GM21717 (cell line): ENCODE measurements at regions not wholly inside any gene's neighbourhood (a gene's known extent, or its start where the extent isn't known, plus 50 kb on each side); places are given as distances from the start of the nearest gene placed in this dataset.

Source experiments
- ATAC-seq: cut with Tn5 transposase; IDR thresholded peaks from one replicate; pipeline ENCODE4 v1.9.1; 2021; ENCODE audit warnings: mild to moderate bottlenecking, moderate library complexity; ENCODE audit not compliant: unreplicated experiment

DNA sequence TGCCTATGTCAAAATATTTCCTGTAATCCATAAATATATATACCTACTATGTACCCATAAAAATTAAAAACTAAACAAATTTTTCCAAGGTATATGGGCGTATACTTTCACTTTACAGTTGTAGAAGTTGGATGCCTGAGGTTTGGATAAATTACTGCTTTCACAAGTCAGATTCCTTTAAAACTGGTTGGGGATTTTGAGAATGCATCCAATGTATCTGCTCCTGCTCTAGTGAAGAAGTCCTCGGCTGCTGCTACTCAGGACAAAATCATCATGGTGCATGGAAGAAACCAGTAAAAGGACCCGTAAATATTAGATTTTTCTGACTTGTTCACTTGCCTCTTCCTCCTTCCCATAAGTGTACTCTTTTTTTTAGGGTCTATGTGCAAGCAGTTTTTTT, 841.1 kb downstream of the USP25 start:
- no peak for ATAC-seq

DNA sequence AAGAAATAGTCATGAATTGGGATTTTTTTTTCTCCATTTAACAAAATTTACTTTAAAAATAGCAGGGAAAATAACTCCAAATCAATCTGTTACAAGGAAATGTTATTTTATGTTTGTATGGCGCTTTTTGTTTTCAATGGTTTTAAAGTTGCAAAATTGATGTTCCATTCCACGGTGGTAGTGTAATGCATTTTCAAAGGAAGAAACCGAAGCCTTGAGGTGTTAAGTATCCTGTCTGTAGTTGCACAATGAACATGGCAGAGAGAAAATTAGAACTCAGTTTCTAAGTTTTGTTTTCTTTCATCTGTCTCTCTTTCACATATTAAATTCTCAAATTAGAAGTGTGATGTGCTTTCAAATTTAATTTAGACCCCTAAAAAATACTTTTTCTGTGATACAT, 841.8 kb downstream of the USP25 start:
- no peak for ATAC-seq

DNA sequence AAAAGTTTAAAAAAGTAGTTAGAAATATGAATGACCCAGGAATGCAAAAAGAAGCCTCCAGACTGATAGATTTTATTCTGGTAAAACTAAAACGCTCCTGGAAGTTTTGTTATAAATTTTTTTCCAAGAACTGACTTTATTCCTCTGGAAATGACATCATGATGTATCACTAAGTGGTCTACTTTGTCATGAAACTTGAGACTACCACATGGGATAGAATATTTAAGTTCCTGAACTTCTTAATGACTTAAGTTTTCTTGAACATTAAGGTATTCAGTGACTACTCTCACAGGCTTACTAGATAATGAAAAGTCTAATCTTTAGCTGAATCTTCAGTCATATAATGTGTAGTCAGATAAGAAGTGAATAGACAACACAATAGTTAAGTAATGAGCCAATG, 842.2 kb downstream of the USP25 start:
- no peak for ATAC-seq

DNA sequence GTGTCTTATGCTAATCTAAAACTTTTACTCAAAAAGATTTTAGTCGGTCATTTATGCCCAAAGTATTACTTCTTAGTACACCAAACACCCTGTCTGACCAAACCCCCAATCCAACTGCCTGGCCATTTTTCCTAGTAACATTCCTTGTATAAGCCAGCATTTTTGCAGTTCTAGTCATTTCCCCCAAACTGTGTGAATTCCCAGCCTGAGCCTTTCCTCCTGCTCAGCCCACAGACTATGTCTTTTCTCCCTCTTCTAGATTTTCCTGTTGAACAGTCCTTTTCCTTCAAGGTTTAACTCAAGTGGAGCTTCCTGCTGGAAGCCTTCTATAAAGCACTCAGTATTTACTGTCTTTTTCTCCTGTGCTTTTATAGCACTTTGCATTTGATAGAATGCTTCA, 843.8 kb downstream of the USP25 start:
- ATAC-seq: no peak

DNA sequence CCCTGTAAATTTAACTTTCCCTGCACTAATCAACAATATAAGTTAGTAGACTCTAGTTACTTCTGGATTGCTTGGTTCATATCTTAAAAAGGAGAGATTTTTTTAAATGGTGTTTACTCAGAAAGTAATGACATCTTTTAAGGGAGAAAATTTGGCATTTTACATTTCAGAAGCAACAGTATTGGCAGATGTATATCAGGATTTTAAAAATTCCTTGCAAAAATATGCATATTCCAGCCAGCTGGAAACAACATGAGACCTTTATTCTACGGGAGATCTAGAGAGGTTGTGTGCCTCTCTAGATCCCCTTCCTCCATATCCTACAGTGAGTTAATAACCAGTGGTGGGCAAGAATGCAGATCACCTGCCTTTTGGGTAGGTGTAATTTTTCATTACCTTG, 848.2 kb downstream of the USP25 start:
- ATAC-seq: no peak

DNA sequence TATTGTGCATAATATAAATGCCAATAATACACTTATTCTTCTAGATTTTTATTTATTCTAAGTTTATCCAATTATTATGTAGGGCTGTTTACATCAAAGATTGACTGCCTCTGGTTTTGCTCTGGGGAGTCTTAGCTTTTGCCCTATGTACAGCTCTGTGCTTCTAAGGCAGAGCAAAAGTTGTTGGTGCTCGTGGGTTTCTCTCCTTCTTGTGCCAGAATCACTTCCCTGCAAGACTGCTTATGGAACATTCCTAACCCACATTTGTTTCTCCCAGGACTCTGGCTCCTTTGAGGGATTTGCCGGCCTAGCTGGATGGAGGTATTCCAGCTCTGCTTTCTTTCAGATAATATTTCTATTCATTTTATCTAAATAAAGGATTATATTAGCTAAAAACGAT, 849.1 kb downstream of the USP25 start:
- ATAC-seq: no peak

DNA sequence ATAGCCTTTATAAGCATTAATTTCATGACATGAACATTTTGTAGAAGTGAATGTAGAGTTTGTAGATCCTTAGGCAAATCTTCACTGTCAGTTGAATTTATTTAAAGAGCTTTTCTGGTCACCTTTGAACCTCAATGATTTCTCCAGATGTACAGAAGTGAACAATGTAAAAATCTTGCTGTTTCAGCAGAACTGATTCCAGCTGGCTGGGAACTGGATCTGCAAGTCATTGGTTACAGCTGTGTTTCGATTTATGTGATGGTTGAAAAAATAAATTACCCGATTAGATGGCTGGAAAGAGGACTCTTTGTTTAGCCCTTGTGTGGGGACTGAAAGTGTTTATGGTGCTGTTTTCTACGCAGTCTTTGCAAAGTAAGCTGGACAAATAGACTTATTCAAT, 849.8 kb downstream of the USP25 start:
- no peak for ATAC-seq

DNA sequence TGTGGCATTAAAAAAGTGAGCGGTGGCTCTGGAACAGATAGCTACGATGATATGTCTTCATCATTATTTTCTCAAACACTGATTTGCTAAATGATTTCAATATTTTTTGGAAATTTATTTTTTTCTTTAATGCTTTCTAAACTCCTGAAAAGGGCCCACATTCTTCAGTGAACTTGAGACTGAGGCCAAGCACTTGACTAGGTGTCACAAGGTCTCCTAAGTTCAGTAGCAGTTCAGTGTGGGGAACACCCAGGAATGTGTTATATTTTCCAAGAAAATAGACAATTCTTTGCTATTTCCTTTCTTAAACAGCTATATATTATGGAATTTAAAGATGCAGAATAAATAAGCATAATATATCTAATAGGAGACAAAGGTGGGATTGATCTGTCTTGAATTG, 850.9 kb downstream of the USP25 start:
- ATAC-seq: no peak

DNA sequence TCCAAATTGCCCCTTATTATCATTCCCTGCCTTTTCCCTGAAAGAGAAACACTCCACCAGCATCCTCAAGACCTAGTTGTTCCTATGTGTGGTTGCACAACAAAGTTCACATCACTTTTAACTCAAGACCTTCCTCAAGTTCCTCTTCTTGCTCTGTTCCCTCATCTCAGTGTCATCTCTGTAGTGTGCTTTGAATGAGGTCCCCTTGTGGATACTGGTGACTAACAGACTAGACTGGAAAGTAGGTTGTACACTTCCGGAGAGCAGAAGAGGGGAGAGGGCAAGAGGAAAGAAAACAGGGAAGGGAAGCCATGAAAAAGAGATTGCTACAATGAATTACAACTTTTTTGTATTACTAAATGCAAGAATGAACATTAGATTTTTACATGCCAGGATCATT, 853.8 kb downstream of the USP25 start:
- no peak for ATAC-seq

DNA sequence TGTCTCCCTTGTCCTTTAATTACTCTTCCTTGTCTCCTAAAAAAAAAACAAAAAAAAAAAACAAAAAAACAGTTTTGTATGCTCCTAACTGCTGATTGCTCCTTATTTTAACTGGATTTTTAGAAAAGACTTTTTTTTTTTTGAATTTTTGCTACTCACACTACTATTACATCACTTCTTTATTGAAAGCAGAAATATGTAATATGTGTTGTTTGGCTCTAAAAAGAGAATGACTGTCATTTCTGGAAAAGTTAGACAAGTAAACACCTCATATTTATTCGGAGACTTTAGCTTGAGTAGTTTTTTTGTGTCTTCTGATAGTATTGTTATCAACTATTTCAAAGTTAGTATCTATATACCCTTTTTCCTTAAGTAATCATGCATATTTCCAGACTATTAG, 855.0 kb downstream of the USP25 start:
- no peak for ATAC-seq

DNA sequence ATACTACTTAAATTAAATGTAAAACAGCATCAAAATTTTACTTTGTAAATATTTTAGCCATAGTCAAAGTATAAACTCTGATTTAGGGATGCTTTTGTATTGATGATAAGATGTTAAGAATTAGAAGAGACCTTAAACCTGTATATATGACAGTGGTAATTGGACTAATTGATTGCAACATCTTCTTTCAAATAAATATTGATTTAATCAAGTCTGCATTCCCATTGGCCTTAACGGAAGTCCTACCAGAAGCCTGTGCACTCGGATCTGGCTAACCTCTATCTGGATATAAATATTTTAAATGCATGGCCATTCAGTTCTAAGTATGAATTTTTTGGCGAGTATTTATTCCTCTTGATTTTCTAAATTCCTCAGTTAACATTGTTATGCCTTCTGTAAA, 856.1 kb downstream of the USP25 start:
- no peak for ATAC-seq

DNA sequence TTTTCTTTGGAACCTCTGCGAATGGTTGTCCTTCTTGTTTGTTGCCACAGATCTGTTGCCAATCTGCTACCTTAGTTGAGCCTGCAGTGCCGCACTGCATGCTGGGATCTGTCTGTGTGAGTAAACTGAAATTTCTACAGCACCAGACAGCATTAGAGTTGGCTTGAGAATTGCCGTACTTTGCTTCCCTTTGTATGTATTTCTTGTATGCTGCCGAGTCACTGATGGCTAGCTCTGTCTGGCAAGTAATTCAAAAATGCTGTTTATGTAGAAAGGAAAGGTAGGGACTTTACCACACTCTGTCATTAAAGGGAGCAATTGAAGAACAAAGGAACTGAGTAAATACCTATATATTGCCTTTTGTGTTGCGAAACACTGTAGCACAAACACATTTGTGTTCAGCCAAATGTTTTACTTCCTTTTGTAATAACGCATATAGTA, 857.4 kb downstream of the USP25 start:
- ATAC-seq: no peak

DNA sequence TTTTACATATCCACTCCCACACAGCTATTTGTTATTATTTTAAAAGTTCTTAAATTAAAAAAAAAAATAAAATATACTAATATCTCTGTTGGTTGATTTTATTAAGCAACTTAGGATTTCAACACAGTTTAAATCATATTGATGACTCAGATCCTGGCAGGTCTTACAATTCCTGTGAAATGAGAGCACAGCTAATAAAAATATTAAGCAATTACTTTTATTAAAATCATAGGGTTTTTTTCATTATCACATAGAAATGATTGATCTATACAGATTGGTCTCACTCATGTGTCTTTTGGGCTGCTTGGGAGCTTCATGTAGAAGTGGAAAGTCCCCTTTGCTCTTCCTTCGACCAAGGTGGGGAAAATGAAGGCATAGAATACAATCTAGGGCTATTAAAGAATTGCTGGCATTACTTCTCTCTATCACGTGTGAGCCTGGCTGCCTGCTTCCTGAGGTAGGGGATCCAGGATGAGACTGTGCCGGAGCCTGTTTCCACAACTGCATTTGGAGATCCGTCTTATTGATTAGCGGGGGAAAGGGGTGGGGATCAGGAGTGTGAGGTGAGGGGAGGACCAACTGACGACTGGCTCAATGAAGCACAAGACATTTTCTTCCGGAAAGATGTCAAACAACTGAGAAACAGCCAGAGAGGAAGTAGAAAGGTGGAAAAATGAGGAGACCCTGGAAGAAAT, 858.0 kb downstream of the USP25 start:
- ATAC-seq: no peak

DNA sequence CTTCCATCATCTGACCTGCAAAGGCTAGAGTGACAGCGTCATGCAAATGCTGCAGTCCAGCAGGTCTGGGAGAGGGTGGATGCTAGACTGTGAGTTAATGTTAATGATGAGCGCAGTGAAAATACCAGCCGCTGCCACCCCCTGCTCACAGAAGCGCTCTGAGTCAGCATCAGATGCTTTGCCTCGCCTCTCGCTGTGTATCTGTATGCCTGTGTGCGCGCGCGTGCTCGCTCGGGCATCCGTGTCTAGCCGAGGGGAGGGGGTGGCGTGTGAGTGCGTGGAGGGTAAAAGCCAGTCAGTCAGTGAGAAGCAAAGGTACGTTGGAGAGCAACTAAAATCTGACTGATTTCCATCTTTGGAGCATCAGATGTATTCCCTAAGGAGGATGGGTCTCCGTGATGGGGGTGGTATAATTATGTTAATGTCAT, 858.7 kb downstream of the USP25 start:
- no peak for ATAC-seq

DNA sequence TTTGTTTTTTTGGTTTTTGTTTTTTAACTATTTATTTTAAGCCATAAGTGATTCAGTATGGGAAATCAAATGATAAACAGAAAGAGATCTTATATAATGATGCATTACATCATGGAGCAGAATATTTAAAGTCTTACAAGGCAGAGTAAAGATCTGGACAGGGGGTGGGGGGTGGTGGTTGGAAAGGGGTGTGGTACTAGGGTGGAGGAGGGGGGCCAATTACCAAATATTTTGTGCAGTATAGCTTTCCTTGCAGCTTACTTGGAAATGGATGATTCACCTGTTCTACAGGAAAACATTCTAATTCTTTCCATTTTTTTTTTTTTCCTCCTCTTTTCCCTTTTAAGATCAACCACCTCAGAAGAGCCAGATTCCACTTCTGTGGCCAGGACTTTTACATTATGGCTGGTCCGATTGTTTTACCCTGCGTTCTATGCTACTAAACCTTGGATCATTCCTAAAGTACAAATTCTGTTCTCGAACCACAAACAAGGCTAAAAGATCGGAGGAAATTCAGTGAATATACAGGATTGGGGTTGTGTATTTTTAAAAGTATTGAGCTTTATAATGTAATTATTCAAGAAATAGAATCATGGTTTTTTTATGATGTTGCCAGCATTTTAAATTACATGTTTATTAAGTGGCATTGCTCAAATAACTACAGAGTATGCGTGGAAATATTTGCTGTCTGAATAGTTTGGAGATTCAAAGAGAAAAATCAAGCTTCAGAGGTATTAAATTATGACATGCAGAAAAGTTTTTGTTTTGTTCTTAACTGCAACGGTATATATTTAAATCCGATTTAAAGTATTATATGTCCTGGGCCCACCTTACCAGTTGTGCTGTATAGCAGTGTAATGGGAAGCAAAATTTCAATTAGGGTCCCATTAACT, 859.5 kb downstream of the USP25 start:
- ATAC-seq: no peak

DNA sequence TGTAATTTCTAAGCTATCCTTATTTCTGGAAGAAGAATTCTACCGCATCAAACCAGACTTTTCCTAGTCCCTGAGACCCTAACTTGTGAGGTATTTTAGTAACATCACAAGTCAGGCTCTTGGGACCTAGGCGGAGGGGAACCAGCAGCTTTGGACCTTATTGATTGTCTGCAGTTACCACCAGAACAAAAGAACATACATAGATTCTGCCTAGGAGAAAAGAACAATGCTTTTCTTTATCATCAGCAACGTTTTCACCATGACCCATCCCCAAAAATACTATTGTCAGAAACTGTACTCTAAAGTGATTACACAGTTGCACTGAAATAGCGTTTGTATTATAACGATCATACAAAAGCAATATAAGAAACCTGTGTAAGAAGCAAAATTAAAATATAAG, 860.4 kb downstream of the USP25 start:
- no peak for ATAC-seq

DNA sequence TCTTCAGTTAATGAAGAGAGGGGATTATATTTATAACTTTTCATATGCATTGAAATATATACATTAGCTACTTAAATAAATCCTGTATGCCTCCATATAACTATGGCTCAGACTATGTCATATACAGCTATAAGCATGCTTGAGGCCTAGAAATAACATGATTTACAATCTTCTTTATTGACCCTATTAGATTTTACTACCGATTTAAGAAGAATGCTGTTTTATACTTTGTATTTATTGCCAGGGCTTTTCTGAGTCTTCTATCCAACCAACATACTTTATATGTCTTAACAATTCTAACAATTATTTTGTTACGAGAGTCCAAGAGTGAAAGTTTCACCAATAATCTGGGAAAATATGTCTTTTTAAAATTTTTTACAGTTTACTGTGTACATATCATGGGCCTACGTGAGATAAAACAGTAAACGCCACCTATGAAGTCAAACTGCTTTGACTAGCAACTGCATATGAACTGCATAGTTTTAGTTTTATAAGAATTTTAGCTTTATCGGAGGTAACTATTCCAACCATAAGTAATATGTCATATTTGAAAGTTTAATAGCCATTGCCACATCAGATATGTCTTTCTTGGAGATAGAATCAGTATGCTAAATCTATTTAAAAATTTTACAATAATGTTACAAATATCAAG, 861.0 kb downstream of the USP25 start:
- no peak for ATAC-seq

DNA sequence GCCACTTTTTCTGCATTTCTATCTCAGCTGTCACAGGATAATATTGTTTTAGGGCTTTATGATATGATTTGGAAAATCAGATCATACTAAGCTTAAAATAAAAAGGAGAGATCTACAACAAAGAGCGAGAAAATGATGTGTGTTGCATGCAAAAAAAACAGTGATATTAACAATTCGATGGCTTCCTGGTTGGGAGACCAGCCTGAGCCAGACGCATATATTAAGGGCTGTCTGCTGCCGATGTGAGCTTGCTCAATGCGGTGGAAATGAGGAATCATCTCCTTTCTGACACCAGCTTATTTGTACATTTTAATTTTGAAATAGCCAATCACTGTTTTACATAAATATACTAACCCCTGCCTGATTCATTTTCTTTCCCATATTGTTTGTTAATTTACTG, 862.6 kb downstream of the USP25 start:
- no peak for ATAC-seq

DNA sequence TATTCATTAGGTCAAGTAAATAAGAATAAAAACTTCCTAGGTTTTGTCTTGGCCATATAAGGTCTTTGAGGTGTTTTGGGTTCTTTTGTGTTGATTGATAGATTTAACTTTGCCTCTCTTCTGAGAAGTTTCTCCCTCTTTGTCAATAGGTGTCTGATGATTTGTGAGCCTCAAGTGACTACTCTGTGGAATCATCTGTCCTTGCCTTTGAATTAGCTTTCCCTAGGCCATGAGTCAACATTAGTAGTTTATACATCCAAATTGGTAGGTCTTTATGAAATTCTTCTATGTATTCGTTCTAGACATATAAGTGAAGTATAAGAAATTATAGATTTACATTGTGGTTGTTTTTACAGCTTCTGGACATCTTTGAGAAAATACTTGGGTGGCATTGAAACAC, 864.4 kb downstream of the USP25 start:
- no peak for ATAC-seq

DNA sequence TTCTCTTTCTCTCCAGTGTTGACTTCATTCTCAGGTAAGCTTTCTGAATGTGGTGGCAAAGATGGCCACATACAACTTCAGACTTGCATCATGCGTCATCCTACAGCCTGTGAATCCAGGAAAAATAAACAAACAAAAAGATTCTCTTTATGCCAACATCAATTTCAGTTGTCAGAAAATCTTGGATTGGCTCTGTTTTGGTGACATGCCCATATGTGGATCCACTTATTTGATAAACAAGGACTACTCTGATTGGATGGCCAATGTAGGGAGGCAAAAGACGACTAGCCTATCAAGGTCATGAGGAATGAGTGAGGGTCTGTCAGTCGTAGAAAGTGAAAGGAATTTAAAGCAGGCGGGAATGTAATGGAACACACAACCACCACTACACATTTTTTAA, 866.6 kb downstream of the USP25 start:
- no peak for ATAC-seq

DNA sequence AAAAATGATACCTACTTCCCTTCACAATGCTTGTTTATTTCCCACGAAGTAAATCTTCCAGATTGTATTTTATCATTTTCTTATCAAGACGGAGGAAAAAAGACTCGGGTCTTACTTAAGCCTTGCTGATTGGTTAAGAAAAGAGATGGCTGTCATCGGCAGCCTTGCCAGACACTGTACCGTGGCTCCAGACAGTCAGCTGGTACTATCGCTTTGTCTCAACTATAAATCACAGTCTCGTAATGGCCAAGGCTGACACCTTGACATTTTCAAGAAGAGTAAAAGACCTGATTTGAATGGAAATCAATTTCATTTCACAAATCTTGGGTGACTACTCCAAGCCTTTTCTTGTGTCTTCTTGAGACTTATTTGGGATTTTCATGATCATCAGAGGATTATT, 868.0 kb downstream of the USP25 start:
- ATAC-seq: no peak

DNA sequence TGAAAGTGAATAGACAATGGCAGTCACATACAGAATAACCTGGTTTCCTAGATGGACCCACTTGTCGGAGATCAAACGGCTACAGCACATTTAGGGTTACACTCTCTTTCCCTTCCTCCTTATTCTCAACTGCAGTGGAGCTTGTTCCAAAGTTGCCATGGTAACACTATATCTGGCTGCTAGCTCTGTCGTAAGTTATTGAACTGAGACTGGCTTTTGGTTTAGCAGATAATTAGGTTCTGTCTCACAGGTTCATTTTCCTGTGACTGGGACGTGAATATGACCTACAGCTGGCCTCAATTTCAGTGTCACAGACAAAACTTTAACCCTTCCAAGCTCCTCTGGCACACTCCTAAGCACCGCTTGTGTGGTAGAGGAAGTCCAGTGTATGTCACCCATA, 875.8 kb downstream of the USP25 start:
- no peak for ATAC-seq
